ENCODE measurements at regions not wholly inside any gene's neighbourhood (a gene's known extent, or its start where the extent isn't known, plus 50 kb on each side); places are given as distances from the start of the nearest gene placed in this dataset.

GRCh38 chr11:103637831-103638230, 398.6 kb upstream of the DDI1 start:
- TF ChIP-seq POLR2A (IDR thresholded peaks at IDR 0.05; ENCODE audit: low read depth, low read length): no peak
- no peak for TF ChIP-seq STAT3 (IDR thresholded peaks at IDR 0.05; ENCODE audit: low read depth, low read length)
- no peak for TF ChIP-seq CTCF (IDR thresholded peaks at IDR 0.05 in 2 of 3, conservative IDR thresholded peaks at IDR 0.05 in 1 of 3; ENCODE audit: control insufficient read depth in 2 of 3, extremely low read depth in 1 of 3, insufficient read depth in 1 of 3, low read depth in 3 of 3, low read length in 3 of 3)
- no peak for TF ChIP-seq PKNOX1 (IDR thresholded peaks at IDR 0.05)
- no peak for TF ChIP-seq GABPA (IDR thresholded peaks at IDR 0.05; ENCODE audit: low read depth)
- no peak for TF ChIP-seq MAX (IDR thresholded peaks at IDR 0.05; ENCODE audit: low read depth, low read length)
- no peak for TF ChIP-seq ZBTB40 (IDR thresholded peaks at IDR 0.05; ENCODE audit: borderline replicate concordance)
- TF ChIP-seq ATF2 (IDR thresholded peaks at IDR 0.05; ENCODE audit: low read length): no peak
- TF ChIP-seq POLR2AphosphoS5 (IDR thresholded peaks at IDR 0.05; ENCODE audit: low read length): no peak
- TF ChIP-seq CHD1 (IDR thresholded peaks at IDR 0.05; ENCODE audit: low read depth, low read length): no peak
- no peak for TF ChIP-seq TARDBP (IDR thresholded peaks at IDR 0.05; ENCODE audit: borderline replicate concordance)
- TF ChIP-seq MYC (IDR thresholded peaks at IDR 0.05; ENCODE audit: insufficient read depth, insufficient read length, insufficient replicate concordance, low read length, severe bottlenecking): no peak
- TF ChIP-seq DPF2 (IDR thresholded peaks at IDR 0.05): no peak

Measured in GM12878 (cell line).